GM19372 (cell line): ENCODE measurements at regions not wholly inside any gene's neighbourhood (a gene's known extent, or its start where the extent isn't known, plus 50 kb on each side); places are given as distances from the start of the nearest gene placed in this dataset.

Source experiments
- ATAC-seq: cut with Tn5 transposase; IDR thresholded peaks from one replicate; pipeline ENCODE4 v1.9.1; 2021; ENCODE audit warnings: mild to moderate bottlenecking, low read depth, moderate library complexity; ENCODE audit not compliant: unreplicated experiment

DNA sequence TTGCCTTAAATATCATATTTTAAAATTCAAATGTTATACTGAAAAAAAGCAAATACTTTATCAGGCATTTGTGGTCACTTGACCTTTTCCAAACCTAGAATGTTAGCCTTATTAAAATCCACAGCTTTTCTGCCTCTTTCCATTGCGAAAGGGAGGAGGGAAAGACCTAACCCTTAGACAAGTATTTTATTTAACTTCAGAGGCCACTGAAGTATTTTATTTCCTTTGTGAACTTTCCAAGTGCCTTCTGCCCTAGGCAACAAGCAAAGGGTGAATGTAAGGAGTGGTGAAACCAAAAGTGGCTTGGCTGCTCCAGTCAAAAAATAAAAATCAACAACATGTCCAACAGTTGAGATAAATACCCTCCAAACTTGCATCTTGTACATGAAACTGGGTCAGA lies 376.1 kb downstream of the EFNA5 start:
- no peak for ATAC-seq

DNA sequence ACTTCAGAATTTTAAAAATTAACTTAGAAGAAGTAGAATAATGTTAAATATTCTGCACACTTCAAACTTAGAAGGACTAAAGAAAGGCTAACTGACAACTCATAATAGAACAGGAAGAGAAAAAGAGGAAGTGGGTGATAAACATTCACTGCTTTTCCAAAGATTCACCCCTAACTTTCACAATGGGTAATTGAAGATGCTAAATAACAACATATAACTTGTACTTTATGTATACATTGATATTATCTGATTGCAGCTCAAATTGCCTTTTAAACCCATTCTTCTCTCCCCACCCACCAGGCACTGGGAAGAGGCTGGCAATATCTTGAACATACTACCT lies 376.6 kb downstream of the EFNA5 start:
- peak; percentile 45 for ATAC-seq

DNA sequence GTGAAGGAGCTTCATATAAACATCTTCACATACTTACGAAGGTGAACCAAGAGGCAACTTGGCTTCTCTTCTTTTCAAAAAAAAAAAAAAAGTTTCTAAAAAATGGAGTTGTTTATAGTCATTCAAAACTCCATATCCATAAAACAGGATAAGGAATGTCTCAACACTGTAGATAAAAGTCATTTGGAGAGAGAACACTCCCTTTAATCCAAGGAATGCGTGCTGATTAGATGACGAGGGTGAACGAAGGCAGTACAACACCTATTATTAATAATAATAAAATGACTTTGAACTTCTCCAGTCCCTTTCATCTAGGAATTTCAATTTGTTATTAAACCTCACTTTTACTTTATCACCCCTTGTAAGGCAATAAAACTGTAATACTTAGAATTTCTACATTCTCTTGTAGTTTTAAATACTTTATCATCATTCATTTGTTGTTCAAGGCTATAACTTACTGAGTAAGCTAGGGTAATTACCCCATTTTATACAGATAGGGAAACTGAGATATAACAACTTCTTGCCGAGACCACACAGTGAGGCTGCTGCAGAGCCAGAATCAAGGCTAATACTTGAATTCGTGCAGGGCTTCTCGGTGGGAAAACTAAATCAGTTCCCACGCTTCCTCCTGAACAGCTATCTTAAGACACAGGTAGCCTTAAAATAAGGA lies 377.1 kb downstream of the EFNA5 start:
- ATAC-seq, result no peak

DNA sequence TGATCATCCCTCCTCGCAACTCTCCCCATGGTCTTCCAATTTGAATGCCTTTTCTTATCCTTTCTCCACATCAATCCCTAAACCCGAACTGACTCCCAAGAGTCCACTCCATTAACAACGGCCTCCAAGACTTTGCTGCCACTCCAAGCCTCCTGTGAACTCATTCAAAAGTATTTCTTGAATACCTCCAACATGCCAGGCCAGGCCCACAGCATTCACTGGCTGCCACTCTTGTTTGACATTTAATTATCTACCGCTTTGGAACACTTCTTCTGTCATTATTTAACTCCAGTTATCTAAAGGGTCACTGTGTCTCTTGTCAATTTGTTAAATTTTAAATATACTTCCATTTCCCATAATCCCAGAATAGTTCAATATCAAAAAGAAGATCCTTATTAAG lies 378.9 kb downstream of the EFNA5 start:
- ATAC-seq, result no peak

DNA sequence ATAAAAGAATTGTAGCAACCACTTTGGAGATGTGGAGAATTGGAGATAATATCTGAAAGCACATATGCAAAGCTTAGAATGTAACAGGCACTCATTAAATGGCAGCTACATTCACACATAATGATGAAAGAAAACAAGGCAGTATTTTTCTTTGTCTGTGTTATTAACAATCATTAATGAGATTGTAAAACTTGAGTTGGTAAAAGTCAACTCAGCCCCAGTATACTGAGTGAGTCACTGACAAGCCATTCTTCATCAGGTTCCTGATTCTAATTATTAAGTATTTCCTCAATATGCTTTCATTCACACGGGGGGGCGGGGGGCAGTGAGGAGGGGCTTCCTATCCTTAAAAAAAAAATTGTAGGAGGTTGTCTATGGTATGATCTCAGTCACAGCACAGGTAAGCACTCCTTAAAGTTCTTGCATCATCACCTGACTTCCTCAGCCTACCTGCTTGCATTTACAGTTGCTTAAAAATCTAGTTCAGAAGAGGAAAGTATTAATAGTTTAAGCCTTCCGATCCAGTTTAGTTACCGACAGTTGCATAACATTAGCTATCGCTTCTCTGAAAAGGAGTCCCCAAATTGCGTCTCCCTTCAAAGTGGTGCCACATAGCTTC lies 379.8 kb downstream of the EFNA5 start:
- no peak for ATAC-seq

DNA sequence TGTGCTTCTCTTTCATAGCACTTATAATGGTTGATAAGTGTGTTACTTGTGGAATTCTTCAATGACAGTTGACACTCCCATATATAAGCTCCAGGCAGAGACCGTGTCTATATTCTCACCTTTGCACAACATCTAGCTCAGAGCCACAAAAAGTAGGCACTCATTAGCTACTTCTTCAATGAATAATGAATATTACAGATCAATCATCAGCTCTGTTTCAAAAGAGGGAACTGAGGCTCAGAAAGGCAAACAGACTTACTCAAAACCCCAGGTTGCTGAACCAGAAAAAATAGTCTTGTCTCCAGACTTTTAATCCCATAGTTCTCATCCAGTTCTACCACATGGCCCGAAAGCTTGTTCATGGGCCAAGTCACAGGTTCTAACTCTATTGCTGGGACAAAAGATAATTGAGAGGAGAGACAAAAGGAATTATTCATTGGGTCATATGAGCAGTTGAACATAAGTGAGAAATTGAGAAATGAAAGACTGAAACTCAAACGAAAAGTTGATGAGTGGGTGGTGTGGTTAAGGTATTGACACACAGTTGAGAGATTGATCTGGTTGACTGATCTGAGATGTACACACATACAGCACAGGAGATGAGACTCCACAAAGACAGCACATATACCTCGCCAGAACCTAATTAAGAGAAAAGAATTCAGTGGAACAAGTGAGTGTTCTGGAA lies 381.6 kb downstream of the EFNA5 start:
- ATAC-seq, result peak; percentile 92

DNA sequence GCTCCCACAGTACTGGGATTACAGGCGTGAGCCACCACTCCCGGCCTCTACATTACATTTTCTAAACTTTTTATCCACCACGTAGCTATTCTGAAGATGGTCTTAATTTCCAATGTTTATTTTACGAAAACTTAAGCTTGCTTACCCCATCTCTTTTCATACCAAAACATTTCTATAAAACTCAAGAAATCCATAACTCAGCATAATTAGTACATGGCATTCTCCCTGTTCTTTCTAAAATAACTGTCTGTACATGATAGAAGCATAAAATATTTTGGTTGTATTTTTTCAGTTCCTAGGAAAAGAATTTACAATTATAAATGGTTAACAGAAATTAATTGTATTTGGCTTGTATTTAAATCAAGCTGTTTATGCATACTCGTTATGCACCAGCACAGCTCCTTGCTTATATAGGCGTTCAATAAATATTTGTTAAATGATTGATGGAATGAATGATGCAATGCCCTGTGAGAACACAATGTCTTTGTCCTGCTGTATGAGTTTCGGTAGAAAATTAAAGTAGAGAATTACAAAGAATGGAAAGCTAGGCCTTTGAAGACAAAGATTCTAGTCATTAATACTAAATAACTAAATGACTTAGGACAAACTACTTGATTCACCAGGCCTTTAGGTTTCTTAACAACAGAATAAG lies 384.2 kb downstream of the EFNA5 start:
- ATAC-seq, result no peak

DNA sequence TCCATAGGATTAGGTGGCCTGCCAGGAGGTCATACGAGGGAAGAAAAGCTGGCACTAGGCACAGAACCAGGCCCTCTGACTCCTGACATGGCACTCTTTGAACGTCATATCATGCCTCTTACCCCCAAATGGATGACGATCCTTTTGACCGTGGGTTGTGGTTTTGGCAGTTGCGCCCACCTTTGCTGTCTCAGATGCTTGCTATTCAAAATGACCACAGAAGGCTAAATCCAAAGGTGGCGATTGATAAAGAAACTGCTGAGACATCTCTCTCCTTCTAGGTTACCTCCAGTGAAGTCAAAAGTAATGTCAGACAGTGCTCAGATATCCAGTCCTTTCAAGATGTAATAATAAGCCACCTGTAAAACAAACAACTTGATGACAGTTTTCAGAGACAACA lies 385.0 kb downstream of the EFNA5 start:
- ATAC-seq, result no peak

DNA sequence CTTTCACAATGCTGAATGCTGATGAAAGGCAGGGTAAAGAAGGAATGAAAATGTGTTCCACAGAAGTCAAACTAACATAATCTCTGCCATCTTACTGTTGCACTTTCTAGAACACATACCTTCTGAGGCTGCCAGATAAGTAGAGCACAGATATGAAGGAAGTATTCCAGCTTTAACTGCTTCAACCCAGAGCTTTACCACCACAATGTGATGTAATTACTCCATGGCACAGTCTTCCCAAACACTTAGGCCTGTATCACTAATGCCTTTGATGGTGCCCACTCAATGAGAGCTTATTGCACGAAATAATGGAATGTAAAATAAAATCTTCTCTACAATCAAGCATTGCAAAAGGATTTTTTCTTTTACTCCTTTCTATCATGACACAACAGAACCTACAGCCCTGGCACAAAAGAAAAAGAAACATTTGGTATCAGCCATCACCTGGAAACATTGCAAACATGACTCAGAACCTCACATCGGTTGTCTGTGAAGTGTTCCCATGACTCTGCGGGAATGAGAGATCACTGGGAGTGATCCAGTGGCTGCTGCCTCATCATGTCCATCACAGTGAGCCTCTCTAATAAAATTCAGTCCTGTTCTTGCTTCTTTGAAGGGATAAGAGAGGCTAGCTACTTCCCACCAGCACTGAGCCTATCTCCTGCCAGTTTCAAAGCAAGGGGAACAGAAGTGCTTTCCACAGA lies 385.8 kb downstream of the EFNA5 start:
- ATAC-seq, result no peak

DNA sequence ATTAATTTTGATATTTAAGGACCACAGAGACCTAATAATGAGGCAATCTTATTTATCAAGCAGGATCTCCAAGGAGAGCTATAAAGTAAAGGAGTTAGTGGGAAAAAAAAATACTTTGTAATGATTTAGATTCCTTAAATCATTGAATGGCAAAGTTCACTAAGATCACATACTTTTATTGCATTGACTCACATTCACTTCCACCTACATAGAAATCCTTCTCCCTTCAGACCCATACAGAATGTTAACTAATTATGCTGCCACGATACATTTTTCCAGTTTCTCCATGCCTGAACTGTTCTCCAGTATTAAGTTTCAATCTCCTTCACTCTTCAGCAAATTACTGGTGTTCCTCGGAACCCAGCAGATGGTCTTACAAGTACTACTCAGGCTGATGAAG lies 388.7 kb downstream of the EFNA5 start:
- ATAC-seq, result no peak

DNA sequence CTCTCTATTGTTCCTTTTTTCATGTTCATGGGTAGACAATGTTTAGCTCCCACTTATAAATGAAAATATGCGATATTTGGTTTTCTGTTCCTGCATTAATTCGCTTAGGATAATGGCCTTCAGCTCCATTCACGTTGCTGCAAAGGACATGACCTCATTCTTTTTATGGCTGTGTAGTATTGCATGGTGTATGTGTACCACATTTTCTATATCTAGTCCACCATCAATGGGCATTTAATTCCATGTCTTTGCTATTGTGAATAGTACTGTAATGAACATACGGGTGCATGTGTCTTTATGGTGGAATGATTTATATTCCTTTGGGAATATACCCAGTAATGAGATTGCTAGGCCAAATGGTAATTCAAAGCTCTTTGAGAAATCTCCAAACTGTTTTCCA lies 392.0 kb downstream of the EFNA5 start:
- ATAC-seq, result no peak

DNA sequence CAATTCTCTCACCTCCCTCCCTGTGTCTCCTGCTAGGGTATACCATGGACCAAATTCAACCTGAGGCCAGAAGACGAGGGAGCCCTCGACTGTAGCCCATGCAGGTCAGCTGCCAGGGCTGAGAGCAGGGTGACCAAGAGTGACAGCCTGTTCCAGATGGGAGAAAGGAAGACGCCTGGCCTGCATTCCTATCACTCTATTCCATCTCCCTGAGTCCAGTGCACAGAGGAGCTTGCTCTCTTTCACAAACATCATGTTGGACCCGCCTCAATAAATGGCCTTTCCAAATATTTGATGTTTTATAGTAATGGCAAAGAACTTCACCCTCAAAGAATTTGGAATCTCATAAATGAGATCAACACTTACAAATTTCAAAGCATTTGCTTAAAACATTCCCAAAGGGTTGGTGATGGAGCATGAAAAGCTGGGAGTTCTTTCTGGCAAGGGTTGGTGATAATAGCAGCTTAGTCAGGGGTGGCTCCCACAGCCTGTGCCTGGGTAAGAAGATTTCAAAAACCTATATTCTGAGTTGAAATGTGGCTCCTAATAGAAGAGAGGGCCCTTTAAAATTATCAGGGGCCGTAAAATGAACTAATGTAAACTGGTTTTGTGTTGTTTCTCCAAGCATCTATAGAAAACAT lies 393.1 kb downstream of the EFNA5 start:
- ATAC-seq, result no peak

DNA sequence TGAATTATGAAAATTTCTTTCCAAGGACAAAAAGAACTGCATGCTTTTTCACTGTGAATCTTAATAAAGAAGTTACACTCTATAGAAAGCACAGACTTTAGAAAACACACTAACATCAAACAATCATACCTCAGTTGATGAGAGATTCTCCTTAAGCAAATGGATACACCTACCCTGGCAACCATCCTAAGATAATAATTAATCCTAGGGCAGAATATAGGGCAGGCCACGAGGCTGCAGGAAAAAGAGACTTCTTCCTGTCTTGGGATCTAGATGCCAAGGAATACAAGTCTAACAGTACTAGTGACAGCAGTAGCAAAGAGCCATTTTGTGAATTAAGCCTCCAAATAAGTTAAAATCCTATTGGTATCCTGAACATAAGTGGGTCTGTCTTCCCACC lies 395.4 kb downstream of the EFNA5 start:
- ATAC-seq, result no peak

DNA sequence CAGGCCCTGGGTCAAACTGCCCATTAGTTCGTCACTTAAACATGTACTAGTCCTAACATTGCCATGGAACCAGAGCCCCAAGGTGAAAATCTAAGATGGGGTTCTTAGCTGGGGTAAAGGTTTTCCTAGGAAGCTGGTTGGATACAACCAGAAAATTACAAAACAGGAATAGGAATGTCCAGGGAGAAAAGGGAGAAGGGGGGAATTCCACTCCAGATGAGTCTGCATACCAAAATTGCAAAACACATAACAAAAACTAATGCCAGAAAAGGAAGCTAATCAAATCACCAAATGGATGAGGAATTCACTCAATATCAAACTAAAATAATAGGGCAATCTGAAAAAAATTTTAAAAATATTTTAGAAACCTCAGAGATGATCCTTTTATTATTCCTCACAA lies 396.2 kb downstream of the EFNA5 start:
- no peak for ATAC-seq

DNA sequence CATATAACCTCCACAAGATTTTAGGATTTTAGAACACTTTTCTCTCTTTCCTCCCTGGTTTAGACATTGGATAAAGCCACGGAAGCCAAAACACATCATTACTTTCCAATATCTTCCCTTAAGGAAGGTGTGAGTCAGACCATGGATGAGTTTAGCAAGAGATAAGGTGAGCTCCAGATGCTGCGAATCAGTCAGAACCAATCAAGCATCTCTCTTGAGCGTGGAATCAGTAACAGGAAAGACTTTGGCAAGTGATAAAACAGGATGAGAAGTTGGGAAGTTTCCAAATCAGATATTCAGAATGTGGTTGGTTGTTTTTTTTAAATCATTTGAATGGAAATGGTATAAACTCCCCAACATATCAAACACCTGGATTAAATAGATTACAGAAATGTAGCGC lies 397.8 kb downstream of the EFNA5 start:
- ATAC-seq, result no peak

DNA sequence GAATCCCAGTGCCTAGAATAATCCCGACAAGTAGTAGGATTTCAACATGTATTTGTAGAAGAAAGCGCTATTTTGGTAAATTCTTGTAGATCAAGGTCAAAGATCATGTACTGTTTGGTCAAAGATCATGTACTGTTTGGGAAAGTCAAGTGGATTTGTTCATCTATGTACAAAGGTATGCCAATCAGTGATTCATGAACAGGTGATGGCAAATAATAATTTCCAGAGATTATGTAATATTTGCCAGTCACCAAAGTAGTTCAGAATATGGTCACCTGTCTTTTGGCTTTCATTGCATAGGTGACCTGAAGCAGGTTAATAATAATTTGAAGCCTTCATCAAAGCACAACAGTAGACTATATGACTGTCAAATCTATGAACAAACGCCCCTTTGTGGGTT lies 398.2 kb downstream of the EFNA5 start:
- no peak for ATAC-seq

DNA sequence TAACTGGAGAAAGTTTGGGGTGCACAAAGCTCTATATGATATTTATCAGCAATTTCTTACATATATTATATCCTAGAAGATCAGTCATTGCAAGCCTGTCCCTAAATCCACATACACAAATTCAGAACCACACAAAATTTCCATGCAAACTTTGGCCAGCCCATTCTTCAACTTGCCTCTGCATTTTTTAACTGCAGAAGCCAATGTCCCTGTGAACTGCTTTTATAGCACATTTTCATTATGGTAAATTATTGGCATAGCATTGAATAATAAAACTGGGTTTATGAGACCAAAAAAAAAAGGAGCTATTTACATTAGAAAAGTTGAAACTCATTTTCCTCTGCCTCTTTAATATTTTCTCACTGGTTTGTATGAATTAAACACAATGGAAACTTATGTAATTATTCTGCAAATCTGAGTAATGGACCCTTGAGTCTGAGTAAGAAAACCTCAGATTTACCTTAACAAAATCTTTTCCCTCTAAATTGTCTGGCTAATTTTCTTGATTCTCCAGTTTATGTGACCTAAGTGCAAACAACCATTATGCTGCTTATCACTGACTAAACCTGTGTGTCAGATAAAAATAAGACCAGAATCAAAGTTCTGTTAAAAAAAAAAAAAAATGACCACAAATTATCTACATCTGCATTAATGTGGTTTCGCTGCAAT lies 398.9 kb downstream of the EFNA5 start:
- no peak for ATAC-seq

DNA sequence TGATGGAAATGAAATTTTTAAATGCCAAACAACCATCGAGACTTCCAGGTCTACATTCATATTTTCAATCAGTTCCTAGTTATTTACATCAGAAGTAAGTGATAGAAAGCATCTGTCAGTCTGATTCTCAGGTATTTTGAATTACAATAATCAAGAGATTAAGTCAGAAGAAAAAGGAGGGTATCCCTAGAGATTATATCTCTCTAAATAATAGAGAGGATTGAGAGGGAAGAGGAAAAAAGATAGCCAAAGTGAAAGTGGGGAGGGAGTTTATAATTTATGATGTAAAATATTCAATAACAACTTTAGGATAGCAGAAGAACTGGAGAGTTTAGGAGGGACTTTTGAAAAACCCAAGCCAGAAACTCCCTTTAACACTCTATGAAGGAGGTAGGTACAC lies 400.2 kb downstream of the EFNA5 start:
- no peak for ATAC-seq

DNA sequence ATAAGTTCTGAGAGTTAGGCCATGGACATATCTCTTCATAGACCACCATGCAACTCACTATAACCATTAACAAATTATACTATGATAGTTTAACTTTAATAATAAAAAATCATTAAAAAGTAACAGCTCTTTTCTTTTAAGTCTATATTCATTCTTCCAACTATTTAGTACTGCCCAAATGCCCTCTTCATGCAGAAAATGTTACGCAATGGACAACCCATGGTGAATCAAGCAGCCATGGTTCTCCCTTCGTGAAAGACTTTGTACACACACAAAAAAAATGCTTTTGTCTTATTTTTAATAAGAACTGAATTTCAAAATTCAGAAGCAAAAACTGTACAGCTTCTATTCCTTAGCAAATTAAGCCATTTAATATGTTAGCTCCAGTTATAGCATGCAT lies 401.1 kb downstream of the EFNA5 start:
- no peak for ATAC-seq

DNA sequence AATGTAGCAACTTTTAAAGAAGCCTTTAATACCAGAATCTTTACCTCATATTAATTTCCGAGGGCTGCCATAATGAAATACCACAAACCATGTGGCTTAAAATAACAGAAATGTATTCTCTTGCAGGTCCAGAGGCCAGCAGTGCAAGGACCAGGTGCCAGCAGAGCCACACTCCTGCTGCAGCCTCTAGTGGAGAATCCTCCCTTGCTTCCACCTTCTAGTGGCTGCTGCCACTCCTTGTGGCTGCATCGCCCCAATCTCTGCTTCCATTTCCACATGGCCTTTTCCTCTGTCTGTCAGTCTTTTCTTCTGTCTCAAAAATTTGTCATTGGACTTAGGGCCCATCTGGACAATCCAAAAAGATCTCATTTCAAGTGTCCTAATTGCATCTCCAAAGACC lies 401.5 kb downstream of the EFNA5 start:
- ATAC-seq, result no peak
